Thyroid gland (tissue), 4 donors: ENCODE measurements at regions not wholly inside any gene's neighbourhood (a gene's known extent, or its start where the extent isn't known, plus 50 kb on each side); places are given as distances from the start of the nearest gene placed in this dataset.

Experiments used
- DNase-seq, 2 donors: peaks; one replicate each; pipeline ENCODE4 v3.0.0-alpha.2; 2019
- H3K27ac ChIP-seq, 3 donors: fragments of 200-600 bp; sonication (generic); 1 replicate in 2 of 3; 2 replicates in 1 of 3; pipeline ENCODE4 v1.5.1; 2016 to 2019; ENCODE audit warnings: mild to moderate bottlenecking in 1 of 3, moderate library complexity in 1 of 3
- H3K27me3 ChIP-seq: fragments of 200-600 bp; sonication (generic); one replicate; pipeline ENCODE4 v1.5.1; 2019
- H3K36me3 ChIP-seq, 2 donors: fragments of 200-600 bp; sonication (generic); one replicate each; pipeline ENCODE4 v1.5.1; 2016 to 2019
- H3K4me1 ChIP-seq, 2 donors: fragments of 200-600 bp; sonication (generic); one replicate each; pipeline ENCODE4 v1.5.1; 2017 to 2019
- H3K4me3 ChIP-seq, 3 donors: fragments of 200-600 bp; sonication (generic); replicated peaks in 1 of 3; 1 replicate in 2 of 3; 2 replicates in 1 of 3; pipeline ENCODE4 v1.5.1; 2016; ENCODE audit warnings: mild to moderate bottlenecking in 1 of 3
- H3K9me3 ChIP-seq: fragments of 200-600 bp; sonication (generic); one replicate; pipeline ENCODE4 v1.5.1; 2017
- CTCF ChIP-seq, 6 experiments: fragments of 200-600 bp in 3 of 6; fragments of 450-650 bp in 3 of 6; sonication (generic) in 3 of 6; IDR thresholded peaks; one replicate each; pipeline ENCODE4 v1.5.1; 2016 to 2019; ENCODE audit warnings: antibody characterized with exemption in 6 of 6, mild to moderate bottlenecking in 2 of 6, inconsistent platforms in 1 of 6, moderate library complexity in 1 of 6
- POLR2A ChIP-seq, 2 donors: fragments of 450-650 bp; IDR thresholded peaks; one replicate each; pipeline ENCODE4 v1.6.1; 2017; ENCODE audit warnings: antibody characterized with exemption in 2 of 2, mild to moderate bottlenecking in 2 of 2, moderate library complexity in 1 of 2
- WGBS, 2 donors: methylation state at CpG; one replicate each; pipeline ENCODE4 v1.1.5; 2017; 5-methylcytosine and 5-hydroxymethylcytosine counted together
- intact Hi-C: fragments of 100-400 bp; cut with DNase I; formaldehyde crosslinking; loops from one replicate; pipeline ENCODE4 v1.15.1; 2023

- TF ChIP-seq CTCF (IDR thresholded peaks at IDR 0.05) (no peak), POLR2A (IDR thresholded peaks at IDR 0.05) (no peak)
- intact Hi-C loops = no loop called here
- no peak overlapping the region for H3K27ac ChIP-seq
- WGBS, 2 donors = 94% methylated on average over 6 of the region's 6 CpGs
- no peak for DNase-seq
- no peaks in the 10 kb centered on the region for H3K4me1 ChIP-seq
- no peaks in the 10 kb centered on the region for H3K36me3 ChIP-seq
- H3K27me3 ChIP-seq = no peaks in the 10 kb centered on the region
- H3K9me3 ChIP-seq = no peaks in the 10 kb centered on the region
- no peak overlapping the region for H3K4me3 ChIP-seq
Measured at GRCh38 chr6:169930799-169931198, 179.4 kb downstream of the ERMARD start.

- WGBS, 2 donors = 82 to 90% methylated on average over 5 of the region's 5 CpGs
- TF ChIP-seq CTCF (IDR thresholded peaks at IDR 0.05) (no peak), POLR2A (IDR thresholded peaks at IDR 0.05) (no peak)
- no peak overlapping the region for H3K27ac ChIP-seq
- DNase-seq = no peak
- H3K4me3 ChIP-seq = no peak overlapping the region
- no peaks in the 10 kb centered on the region for H3K27me3 ChIP-seq
- intact Hi-C loops = no loop called here
- H3K9me3 ChIP-seq = no peaks in the 10 kb centered on the region
- no peaks in the 10 kb centered on the region for H3K36me3 ChIP-seq
- H3K4me1 ChIP-seq = no peaks in the 10 kb centered on the region
Measured at GRCh38 chr6:169927711-169928110, 176.3 kb downstream of the ERMARD start.

- no peak for TF ChIP-seq CTCF (IDR thresholded peaks at IDR 0.05)
- TF ChIP-seq POLR2A (IDR thresholded peaks at IDR 0.05) = no peak
- H3K27me3 ChIP-seq = no peaks in the 10 kb centered on the region
- intact Hi-C loops = no loop called here
- WGBS, 2 donors = 84% methylated on average over 10 to 11 of the region's 11 CpGs
- H3K27ac ChIP-seq = no peak overlapping the region
- no peaks in the 10 kb centered on the region for H3K36me3 ChIP-seq
- no peak for DNase-seq
- H3K4me3 ChIP-seq = no peak overlapping the region
- no peaks in the 10 kb centered on the region for H3K9me3 ChIP-seq
- peaks cover 0 to 5% of the 10 kb centered on the region in 2 donors for H3K4me1 ChIP-seq
Measured at GRCh38 chr6:169926617-169927417, 175.4 kb downstream of the ERMARD start.

GRCh38 chr6:169923468-169924464, 172.3 kb downstream of the ERMARD start:
- DNase-seq = no peak
- H3K27ac ChIP-seq = no peak overlapping the region
- 89 to 91% methylated on average over 6 of the region's 6 CpGs for WGBS, 2 donors
- H3K27me3 ChIP-seq = no peaks in the 10 kb centered on the region
- intact Hi-C loops = no loop called here
- H3K4me3 ChIP-seq = no peak overlapping the region
- peaks cover 0 to 5% of the 10 kb centered on the region in 2 donors for H3K4me1 ChIP-seq
- TF ChIP-seq CTCF (IDR thresholded peaks at IDR 0.05) (no peak), POLR2A (IDR thresholded peaks at IDR 0.05) (no peak)
- no peaks in the 10 kb centered on the region for H3K9me3 ChIP-seq
- H3K36me3 ChIP-seq = no peaks in the 10 kb centered on the region
